Spleen (tissue), 7 donors: ENCODE measurements at regions not wholly inside any gene's neighbourhood (a gene's known extent, or its start where the extent isn't known, plus 50 kb on each side); places are given as distances from the start of the nearest gene placed in this dataset.

Source experiments
- CTCF ChIP-seq, 11 experiments: fragments of 200-600 bp in 7 of 11; fragments of 450-650 bp in 4 of 11; sonication (generic) in 4 of 11; IDR thresholded peaks in 8 of 11; conservative IDR thresholded peaks in 3 of 11; 1 replicate in 7 of 11; 2 replicates in 4 of 11; pipeline versions ENCODE4 v1.4.0 to v1.8.0; 2016 to 2021; ENCODE audit warnings: antibody characterized with exemption in 11 of 11, inconsistent platforms in 4 of 11, mild to moderate bottlenecking in 1 of 11
- POLR2A ChIP-seq, 3 donors: fragments of 450-650 bp; IDR thresholded peaks; one replicate each; pipeline ENCODE4 v1.5.1; 2017; ENCODE audit warnings: antibody characterized with exemption in 3 of 3, mild to moderate bottlenecking in 1 of 3
- donor health status: DM: no; HTN: no; CAD: no; lungs with moderate emphysema.
- donor health status: DM: no; HTN: no; CAD: no.
- donor health status: DM: no; HTN: no; CAD: no.

GRCh38 chr10:63773106-63773505, 251.9 kb downstream of the REEP3 start:
- TF ChIP-seq CTCF (IDR thresholded peaks at IDR 0.05 in 8 of 11, conservative IDR thresholded peaks at IDR 0.05 in 3 of 11) (no peak), POLR2A (IDR thresholded peaks at IDR 0.05) (no peak)
